ENCODE measurements at regions not wholly inside any gene's neighbourhood (a gene's known extent, or its start where the extent isn't known, plus 50 kb on each side); places are given as distances from the start of the nearest gene placed in this dataset.

- in situ Hi-C loops (cut with MboI; ENCODE audit: low sequenced_read_pairs in 4 of 4) (no loop called here), intact Hi-C loops (cut with DNase I; ENCODE audit: low total_unique reads) (no loop called here)
- Histone ChIP-seq H3K36me3 (no peaks in the 10 kb centered on the region), H3K9me3 (no peaks in the 10 kb centered on the region), H3K4me3 (no peak overlapping the region), H3K4me1 (no peaks in the 10 kb centered on the region), H3K27me3 (no peaks in the 10 kb centered on the region), H3K27ac (no peak overlapping the region)
- no peak for ATAC-seq
- no peak for DNase-seq
- TF ChIP-seq, protein P1, sequence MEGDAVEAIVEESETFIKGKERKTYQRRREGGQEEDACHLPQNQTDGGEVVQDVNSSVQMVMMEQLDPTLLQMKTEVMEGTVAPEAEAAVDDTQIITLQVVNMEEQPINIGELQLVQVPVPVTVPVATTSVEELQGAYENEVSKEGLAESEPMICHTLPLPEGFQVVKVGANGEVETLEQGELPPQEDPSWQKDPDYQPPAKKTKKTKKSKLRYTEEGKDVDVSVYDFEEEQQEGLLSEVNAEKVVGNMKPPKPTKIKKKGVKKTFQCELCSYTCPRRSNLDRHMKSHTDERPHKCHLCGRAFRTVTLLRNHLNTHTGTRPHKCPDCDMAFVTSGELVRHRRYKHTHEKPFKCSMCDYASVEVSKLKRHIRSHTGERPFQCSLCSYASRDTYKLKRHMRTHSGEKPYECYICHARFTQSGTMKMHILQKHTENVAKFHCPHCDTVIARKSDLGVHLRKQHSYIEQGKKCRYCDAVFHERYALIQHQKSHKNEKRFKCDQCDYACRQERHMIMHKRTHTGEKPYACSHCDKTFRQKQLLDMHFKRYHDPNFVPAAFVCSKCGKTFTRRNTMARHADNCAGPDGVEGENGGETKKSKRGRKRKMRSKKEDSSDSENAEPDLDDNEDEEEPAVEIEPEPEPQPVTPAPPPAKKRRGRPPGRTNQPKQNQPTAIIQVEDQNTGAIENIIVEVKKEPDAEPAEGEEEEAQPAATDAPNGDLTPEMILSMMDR (IDR thresholded peaks at IDR 0.05 in 4 of 5, conservative IDR thresholded peaks at IDR 0.05 in 1 of 5) = no peak
- no peak for TF ChIP-seq POLR2A (IDR thresholded peaks at IDR 0.05)
These were observed 70.4 kb upstream of the CDH19 start for GRCh38 chr18:66674286-66674685.

GRCh38 chr18:66668706-66669105, 64.8 kb upstream of the CDH19 start:
- TF ChIP-seq, protein P1 (IDR thresholded peaks at IDR 0.05 in 4 of 5, conservative IDR thresholded peaks at IDR 0.05 in 1 of 5) = no peak
- no peak for TF ChIP-seq POLR2A (IDR thresholded peaks at IDR 0.05)
- no peaks in the 10 kb centered on the region for H3K9me3 ChIP-seq
- H3K27me3 ChIP-seq = no peaks in the 10 kb centered on the region
- H3K4me3 ChIP-seq = no peak overlapping the region
- no peaks in the 10 kb centered on the region for H3K36me3 ChIP-seq
- intact Hi-C loops (cut with DNase I; ENCODE audit: low total_unique reads) (no loop called here), in situ Hi-C loops (cut with MboI; ENCODE audit: low sequenced_read_pairs in 4 of 4) (no loop called here)
- DNase-seq (no peak), ATAC-seq (no peak)
- H3K27ac ChIP-seq = no peak overlapping the region
- H3K4me1 ChIP-seq = no peaks in the 10 kb centered on the region

DNA sequence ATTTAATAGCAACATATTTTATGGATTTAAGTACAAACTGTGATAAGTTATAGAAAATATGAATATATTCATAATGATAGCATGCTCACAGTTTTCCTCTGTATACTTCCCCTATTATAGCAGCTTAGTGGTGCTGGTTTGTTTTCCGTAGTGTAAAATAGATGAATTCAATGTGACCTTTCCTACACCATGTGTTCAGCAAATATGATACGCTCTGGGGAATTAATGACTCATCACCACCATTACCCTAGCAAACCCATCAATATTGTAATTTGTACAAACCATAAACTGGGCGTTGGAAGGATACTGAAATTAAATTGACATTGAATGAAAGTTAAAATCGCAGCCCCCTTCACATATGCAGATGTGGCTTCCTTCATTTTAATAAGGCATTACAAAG, 58.7 kb upstream of the CDH19 start:
- DNase-seq = no peak
- Histone ChIP-seq H3K36me3 (no peaks in the 10 kb centered on the region), H3K9me3 (no peaks in the 10 kb centered on the region), H3K27ac (no peak overlapping the region), H3K4me1 (no peaks in the 10 kb centered on the region), H3K4me3 (no peak overlapping the region), H3K27me3 (no peaks in the 10 kb centered on the region)
- intact Hi-C loops (cut with DNase I; ENCODE audit: low total_unique reads) = no loop called here
- in situ Hi-C loops (cut with MboI; ENCODE audit: low sequenced_read_pairs in 4 of 4) = no loop called here
- no peak for ATAC-seq
- no peak for TF ChIP-seq POLR2A (IDR thresholded peaks at IDR 0.05)
- TF ChIP-seq, protein P1 (IDR thresholded peaks at IDR 0.05 in 4 of 5, conservative IDR thresholded peaks at IDR 0.05 in 1 of 5) = no peak

- Histone ChIP-seq H3K9me3 (no peaks in the 10 kb centered on the region), H3K27ac (no peak overlapping the region), H3K27me3 (no peaks in the 10 kb centered on the region), H3K36me3 (no peaks in the 10 kb centered on the region), H3K4me3 (no peak overlapping the region), H3K4me1 (no peaks in the 10 kb centered on the region)
- intact Hi-C loops (cut with DNase I; ENCODE audit: low total_unique reads) = no loop called here
- ATAC-seq (no peak), DNase-seq (no peak)
- in situ Hi-C loops (cut with MboI; ENCODE audit: low sequenced_read_pairs in 4 of 4) = no loop called here
- TF ChIP-seq POLR2A (IDR thresholded peaks at IDR 0.05) = no peak
- TF ChIP-seq, protein P1 (IDR thresholded peaks at IDR 0.05 in 4 of 5, conservative IDR thresholded peaks at IDR 0.05 in 1 of 5) = no peak
These were observed 51.5 kb upstream of the CDH19 start for GRCh38 chr18:66655407-66655806.

Small RNAs in the stretch of these regions (microRNA-seq; reads per million reads assigned to microRNA genes)
- 0 reads per million in 2 donors for gene MIR5011 (ENCODE audit: borderline replicate concordance in 2 of 2)

All from gastrocnemius medialis (tissue), 4 donors.